ENCODE measurements at regions not wholly inside any gene's neighbourhood (a gene's known extent, or its start where the extent isn't known, plus 50 kb on each side); places are given as distances from the start of the nearest gene placed in this dataset.

DNA sequence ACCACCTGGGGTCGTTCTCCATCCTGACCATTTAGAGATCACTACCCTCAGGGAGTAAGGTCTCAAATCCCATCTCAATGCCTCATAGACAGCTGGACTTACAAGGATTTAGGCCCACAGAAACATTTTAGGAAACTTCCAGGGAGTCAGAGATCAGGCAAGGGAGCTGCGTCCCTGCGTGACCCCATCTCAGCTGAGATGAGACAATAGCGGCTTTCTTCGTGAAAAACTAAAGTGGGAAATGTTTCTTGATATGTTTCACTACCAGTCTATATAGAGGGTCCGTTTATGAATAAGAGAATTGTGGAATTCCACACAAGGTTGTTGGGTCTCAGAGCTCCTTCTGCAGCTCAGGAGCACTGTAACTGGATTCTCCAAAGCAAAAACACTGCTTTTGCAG lies 105.1 kb downstream of the VCPKMT start:
- Histone ChIP-seq H2BK120ac (ENCODE audit: low read depth, low read length) (no peak overlapping the region), H3K4me1 (ENCODE audit: control insufficient read depth, insufficient read depth, low read depth, low read length) (no peaks in the 10 kb centered on the region), H3K27ac (ENCODE audit: low read length, poor library complexity, severe bottlenecking) (no peak overlapping the region), H3K4me3 (ENCODE audit: insufficient read depth in 1 of 2, low read depth in 1 of 2, low read length in 2 of 2) (no peak overlapping the region), H3K36me3 (ENCODE audit: control insufficient read depth in 1 of 2, insufficient read depth in 2 of 2, low read depth in 1 of 2, low read length in 2 of 2) (no peaks in the 10 kb centered on the region), H3K27me3 (ENCODE audit: control insufficient read depth in 1 of 2, insufficient read depth in 1 of 2, low read length in 2 of 2) (no peaks in the 10 kb centered on the region), H3K9me3 (ENCODE audit: control insufficient read depth, low read length) (no peaks in the 10 kb centered on the region), H2BK5ac (ENCODE audit: low read depth, low read length, poor library complexity, severe bottlenecking) (no peak overlapping the region), H3K18ac (ENCODE audit: low read depth in 1 of 2, low read length in 2 of 2) (no peak overlapping the region), H4K8ac (ENCODE audit: low read length) (no peak overlapping the region), H2BK15ac (ENCODE audit: low read depth, poor library complexity, severe bottlenecking) (no peak overlapping the region), H3K23ac (ENCODE audit: low read length in 2 of 2) (no peak overlapping the region), H3K79me1 (replicated peaks; ENCODE audit: low read length, poor library complexity, severe bottlenecking) (no peaks in the 10 kb centered on the region), H2AK5ac (ENCODE audit: low read length, severe bottlenecking) (no peak overlapping the region), H4K91ac (ENCODE audit: low read length) (no peak overlapping the region), H2AFZ (ENCODE audit: low read depth, low read length) (no peak overlapping the region), H3K4me2 (ENCODE audit: low read length, poor library complexity, severe bottlenecking) (no peak overlapping the region), H3K9ac (ENCODE audit: low read length) (no peak overlapping the region), H3K14ac (ENCODE audit: low read length in 2 of 2) (no peak overlapping the region), H3K4ac (ENCODE audit: low read depth in 1 of 2, low read length in 2 of 2) (no peak overlapping the region), H2BK12ac (ENCODE audit: low read length in 2 of 2) (no peak overlapping the region)
- no peak for DNase-seq
- WGBS = 93% methylated on average over 6 of the region's 6 CpGs

DNA sequence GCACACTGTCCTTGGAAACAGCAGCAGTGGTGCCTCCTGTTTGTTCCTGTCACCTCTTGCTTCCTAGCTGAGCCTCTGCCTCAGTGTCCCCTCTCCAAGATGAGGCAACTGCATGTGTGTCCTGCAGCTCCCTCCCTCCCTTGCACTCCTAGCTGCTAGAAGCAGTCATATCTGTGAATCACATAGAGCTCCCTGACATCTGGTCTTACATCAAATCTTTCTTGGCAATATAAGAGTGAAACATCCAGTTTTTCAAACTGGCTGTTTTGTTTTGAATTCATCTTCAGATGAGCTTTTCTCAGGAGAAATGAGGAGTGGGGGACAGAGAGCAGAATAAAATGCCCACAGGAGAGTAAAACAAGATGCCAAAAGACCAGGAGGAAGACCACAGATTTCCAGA lies 103.7 kb downstream of the VCPKMT start:
- no peak overlapping the region for H2BK12ac ChIP-seq (ENCODE audit: low read length in 2 of 2)
- no peaks in the 10 kb centered on the region for H3K4me1 ChIP-seq (ENCODE audit: control insufficient read depth, insufficient read depth, low read depth, low read length)
- H3K4me2 ChIP-seq (ENCODE audit: low read length, poor library complexity, severe bottlenecking) = no peak overlapping the region
- no peak overlapping the region for H3K14ac ChIP-seq (ENCODE audit: low read length in 2 of 2)
- H2BK120ac ChIP-seq (ENCODE audit: low read depth, low read length) = no peak overlapping the region
- no peak overlapping the region for H2AK5ac ChIP-seq (ENCODE audit: low read length, severe bottlenecking)
- no peak for DNase-seq
- peak overlapping the region; percentile 28 for H3K9ac ChIP-seq (ENCODE audit: low read length)
- H3K27me3 ChIP-seq (ENCODE audit: control insufficient read depth in 1 of 2, insufficient read depth in 1 of 2, low read length in 2 of 2) = no peaks in the 10 kb centered on the region
- H3K79me1 ChIP-seq (replicated peaks; ENCODE audit: low read length, poor library complexity, severe bottlenecking) = no peaks in the 10 kb centered on the region
- H3K23ac ChIP-seq (ENCODE audit: low read length in 2 of 2) = no peak overlapping the region
- H3K4me3 ChIP-seq (ENCODE audit: insufficient read depth in 1 of 2, low read depth in 1 of 2, low read length in 2 of 2) = no peak overlapping the region
- H4K8ac ChIP-seq (ENCODE audit: low read length) = no peak overlapping the region
- H3K4ac ChIP-seq (ENCODE audit: low read depth in 1 of 2, low read length in 2 of 2) = no peak overlapping the region
- no peaks in the 10 kb centered on the region for H3K9me3 ChIP-seq (ENCODE audit: control insufficient read depth, low read length)
- no peak overlapping the region for H2BK15ac ChIP-seq (ENCODE audit: low read depth, poor library complexity, severe bottlenecking)
- no peaks in the 10 kb centered on the region for H3K36me3 ChIP-seq (ENCODE audit: control insufficient read depth in 1 of 2, insufficient read depth in 2 of 2, low read depth in 1 of 2, low read length in 2 of 2)
- H3K18ac ChIP-seq (ENCODE audit: low read depth in 1 of 2, low read length in 2 of 2) = no peak overlapping the region
- H2BK5ac ChIP-seq (ENCODE audit: low read depth, low read length, poor library complexity, severe bottlenecking) = no peak overlapping the region
- H3K27ac ChIP-seq (ENCODE audit: low read length, poor library complexity, severe bottlenecking) = no peak overlapping the region
- H2AFZ ChIP-seq (ENCODE audit: low read depth, low read length) = no peak overlapping the region
- H4K91ac ChIP-seq (ENCODE audit: low read length) = peak overlapping the region; percentile 9

DNA sequence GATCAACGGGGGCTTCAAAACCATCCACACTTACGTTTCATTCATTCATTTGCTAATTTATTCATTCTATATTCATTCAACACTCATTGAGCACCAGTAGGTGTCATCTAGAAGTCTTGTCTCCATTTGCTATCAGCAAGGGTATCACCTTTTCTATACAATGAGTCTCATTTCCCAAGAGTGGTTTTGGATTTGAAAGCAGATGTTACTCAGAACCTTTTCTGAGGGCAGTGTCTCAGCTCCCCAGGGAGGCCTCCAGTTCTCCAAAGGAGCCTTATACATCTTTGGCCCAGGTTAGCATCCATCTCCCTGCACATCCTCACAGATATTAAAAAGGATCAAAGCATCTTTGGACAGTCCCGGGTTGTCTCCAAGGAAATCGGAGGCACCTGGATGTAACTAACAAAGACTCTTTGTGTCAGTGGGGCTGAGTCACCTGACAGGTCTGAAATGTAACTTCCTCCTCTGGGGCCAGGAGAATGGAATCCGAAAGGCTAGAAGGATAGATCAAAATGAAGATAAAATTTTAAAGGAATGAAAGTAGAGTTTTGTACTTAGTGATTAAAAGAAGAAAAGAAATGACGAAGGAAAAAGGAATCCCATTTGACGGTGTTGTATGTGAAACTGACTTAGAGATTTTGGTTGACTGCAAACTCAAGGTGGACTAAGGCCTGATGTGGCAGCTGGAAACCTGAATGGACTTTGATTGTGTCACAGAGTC lies 103.0 kb downstream of the VCPKMT start:
- H3K18ac ChIP-seq (ENCODE audit: low read depth in 1 of 2, low read length in 2 of 2) = no peak overlapping the region
- no peak overlapping the region for H2BK12ac ChIP-seq (ENCODE audit: low read length in 2 of 2)
- no peaks in the 10 kb centered on the region for H3K36me3 ChIP-seq (ENCODE audit: control insufficient read depth in 1 of 2, insufficient read depth in 2 of 2, low read depth in 1 of 2, low read length in 2 of 2)
- no peak overlapping the region for H2BK5ac ChIP-seq (ENCODE audit: low read depth, low read length, poor library complexity, severe bottlenecking)
- no peak overlapping the region for H3K4ac ChIP-seq (ENCODE audit: low read depth in 1 of 2, low read length in 2 of 2)
- H3K9ac ChIP-seq (ENCODE audit: low read length) = peak overlapping the region; percentile 28
- H3K79me1 ChIP-seq (replicated peaks; ENCODE audit: low read length, poor library complexity, severe bottlenecking) = no peaks in the 10 kb centered on the region
- peak overlapping the region; percentile 43 for H4K8ac ChIP-seq (ENCODE audit: low read length)
- no peak overlapping the region for H2BK15ac ChIP-seq (ENCODE audit: low read depth, poor library complexity, severe bottlenecking)
- no peak for DNase-seq
- no peak overlapping the region for H3K27ac ChIP-seq (ENCODE audit: low read length, poor library complexity, severe bottlenecking)
- no peak overlapping the region for H3K23ac ChIP-seq (ENCODE audit: low read length in 2 of 2)
- H2AK5ac ChIP-seq (ENCODE audit: low read length, severe bottlenecking) = no peak overlapping the region
- no peaks in the 10 kb centered on the region for H3K9me3 ChIP-seq (ENCODE audit: control insufficient read depth, low read length)
- H4K91ac ChIP-seq (ENCODE audit: low read length) = no peak overlapping the region
- H3K4me3 ChIP-seq (ENCODE audit: insufficient read depth in 1 of 2, low read depth in 1 of 2, low read length in 2 of 2) = no peak overlapping the region
- H3K4me1 ChIP-seq (ENCODE audit: control insufficient read depth, insufficient read depth, low read depth, low read length) = peaks cover 5% of the 10 kb centered on the region
- H3K4me2 ChIP-seq (ENCODE audit: low read length, poor library complexity, severe bottlenecking) = no peak overlapping the region
- H3K27me3 ChIP-seq (ENCODE audit: control insufficient read depth in 1 of 2, insufficient read depth in 1 of 2, low read length in 2 of 2) = no peaks in the 10 kb centered on the region
- WGBS = 71% methylated on average over 7 of the region's 7 CpGs
- H2AFZ ChIP-seq (ENCODE audit: low read depth, low read length) = no peak overlapping the region
- no peak overlapping the region for H3K14ac ChIP-seq (ENCODE audit: low read length in 2 of 2)
- H2BK120ac ChIP-seq (ENCODE audit: low read depth, low read length) = no peak overlapping the region

DNA sequence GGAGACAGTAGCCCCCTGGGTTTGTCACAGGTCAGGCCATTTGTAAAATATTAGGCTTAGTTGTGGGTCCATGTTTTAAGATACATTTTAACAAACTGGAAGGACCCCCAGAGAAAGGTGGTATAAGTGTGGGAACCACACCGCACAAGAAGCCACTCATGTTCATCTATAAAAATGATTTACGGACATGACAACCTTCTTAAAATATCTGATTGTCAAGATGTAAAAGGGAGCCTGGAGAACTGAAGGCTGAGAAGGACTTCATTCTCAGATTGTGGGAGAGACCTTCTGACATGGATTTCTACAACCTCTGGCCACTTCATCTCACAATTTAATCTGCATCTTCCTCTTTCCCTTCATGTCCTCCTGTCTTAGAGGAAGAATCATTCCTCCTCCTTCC lies 102.4 kb downstream of the VCPKMT start:
- Histone ChIP-seq H2AFZ (ENCODE audit: low read depth, low read length) (no peak overlapping the region), H3K4me1 (ENCODE audit: control insufficient read depth, insufficient read depth, low read depth, low read length) (peaks cover 7% of the 10 kb centered on the region), H3K36me3 (ENCODE audit: control insufficient read depth in 1 of 2, insufficient read depth in 2 of 2, low read depth in 1 of 2, low read length in 2 of 2) (no peaks in the 10 kb centered on the region), H3K4me3 (ENCODE audit: insufficient read depth in 1 of 2, low read depth in 1 of 2, low read length in 2 of 2) (no peak overlapping the region), H2BK12ac (ENCODE audit: low read length in 2 of 2) (no peak overlapping the region), H3K9ac (ENCODE audit: low read length) (no peak overlapping the region), H4K8ac (ENCODE audit: low read length) (peak overlapping the region; percentile 43), H3K27me3 (ENCODE audit: control insufficient read depth in 1 of 2, insufficient read depth in 1 of 2, low read length in 2 of 2) (no peaks in the 10 kb centered on the region), H3K9me3 (ENCODE audit: control insufficient read depth, low read length) (no peaks in the 10 kb centered on the region), H4K91ac (ENCODE audit: low read length) (no peak overlapping the region), H2BK120ac (ENCODE audit: low read depth, low read length) (no peak overlapping the region), H2BK5ac (ENCODE audit: low read depth, low read length, poor library complexity, severe bottlenecking) (no peak overlapping the region), H3K18ac (ENCODE audit: low read depth in 1 of 2, low read length in 2 of 2) (no peak overlapping the region), H3K14ac (ENCODE audit: low read length in 2 of 2) (no peak overlapping the region), H3K23ac (ENCODE audit: low read length in 2 of 2) (no peak overlapping the region), H3K4me2 (ENCODE audit: low read length, poor library complexity, severe bottlenecking) (no peak overlapping the region), H2BK15ac (ENCODE audit: low read depth, poor library complexity, severe bottlenecking) (no peak overlapping the region), H3K27ac (ENCODE audit: low read length, poor library complexity, severe bottlenecking) (no peak overlapping the region), H2AK5ac (ENCODE audit: low read length, severe bottlenecking) (no peak overlapping the region), H3K4ac (ENCODE audit: low read depth in 1 of 2, low read length in 2 of 2) (no peak overlapping the region), H3K79me1 (replicated peaks; ENCODE audit: low read length, poor library complexity, severe bottlenecking) (no peaks in the 10 kb centered on the region)
- no CpG with 5 or more reads among the region's 2 CpGs for WGBS
- no peak for DNase-seq

Data from mesenchymal stem cell (in vitro differentiated cells and primary cell).